Stimulated activated CD4-positive, alpha-beta T cell treated with anti-CD3 and anti-CD28 coated beads, Interleukin-4, amount 100 ng/mL, for 1 hour (primary cell): ENCODE measurements at regions not wholly inside any gene's neighbourhood (a gene's known extent, or its start where the extent isn't known, plus 50 kb on each side); places are given as distances from the start of the nearest gene placed in this dataset.
"Not testable (repeated sequence)": the region's sequence is repeated elsewhere in the genome, so short reads cannot be mapped to it uniquely, and the experiment has no call there.

Experiments
- DNase-seq: peaks from one replicate; pipeline ENCODE4 v3.0.0-alpha.2; 2020

GRCh38 chr5:42252306-42252705 is 170.9 kb upstream of the GHR start:
- no peak for DNase-seq

- DNase-seq = not testable (repeated sequence)
Observed at GRCh38 chr5:42259914-42260313, 163.3 kb upstream of the GHR start.

- DNase-seq = no peak
Observed at GRCh38 chr5:42267091-42267490, 156.1 kb upstream of the GHR start.

- not testable (repeated sequence) for DNase-seq
Observed at GRCh38 chr5:42268170-42268569, 155.1 kb upstream of the GHR start.

- no peak for DNase-seq
Observed at GRCh38 chr5:42268630-42269029, 154.6 kb upstream of the GHR start.

GRCh38 chr5:42270771-42271170 is 152.5 kb upstream of the GHR start:
- DNase-seq = no peak

- DNase-seq = no peak
Observed at GRCh38 chr5:42274913-42275312, 148.3 kb upstream of the GHR start.

- no peak for DNase-seq
Observed at GRCh38 chr5:42277293-42277692, 145.9 kb upstream of the GHR start.

GRCh38 chr5:42284584-42284983 is 138.7 kb upstream of the GHR start:
- DNase-seq = no peak

- DNase-seq = no peak
Observed at GRCh38 chr5:42285230-42285629, 138.0 kb upstream of the GHR start.

GRCh38 chr5:42300496-42300895 is 122.7 kb upstream of the GHR start:
- DNase-seq = no peak

- no peak for DNase-seq
Observed at GRCh38 chr5:42301349-42301748, 121.9 kb upstream of the GHR start.

- no peak for DNase-seq
Observed at GRCh38 chr5:42302186-42302585, 121.1 kb upstream of the GHR start.

- no peak for DNase-seq
Observed at GRCh38 chr5:42306287-42306686, 117.0 kb upstream of the GHR start.

GRCh38 chr5:42309865-42310264 is 113.4 kb upstream of the GHR start:
- DNase-seq = no peak

GRCh38 chr5:42315214-42315613 is 108.0 kb upstream of the GHR start:
- DNase-seq = no peak

GRCh38 chr5:42317575-42317974 is 105.7 kb upstream of the GHR start:
- DNase-seq = no peak

- DNase-seq = not testable (repeated sequence)
Observed at GRCh38 chr5:42319546-42319945, 103.7 kb upstream of the GHR start.

GRCh38 chr5:42321785-42322184 is 101.5 kb upstream of the GHR start:
- no peak for DNase-seq

- no peak for DNase-seq
Observed at GRCh38 chr5:42337143-42337542, 86.1 kb upstream of the GHR start.

- no peak for DNase-seq
Observed at GRCh38 chr5:42337607-42338006, 85.6 kb upstream of the GHR start.

- DNase-seq = no peak
Observed at GRCh38 chr5:42338136-42338535, 85.1 kb upstream of the GHR start.

- DNase-seq = no peak
Observed at GRCh38 chr5:42349163-42349562, 74.1 kb upstream of the GHR start.

- DNase-seq = no peak
Observed at GRCh38 chr5:42351956-42352355, 71.3 kb upstream of the GHR start.

- DNase-seq = no peak
Observed at GRCh38 chr5:42360056-42360455, 63.2 kb upstream of the GHR start.
